CD4-positive, alpha-beta memory T cell (primary cell): ENCODE measurements at regions not wholly inside any gene's neighbourhood (a gene's known extent, or its start where the extent isn't known, plus 50 kb on each side); places are given as distances from the start of the nearest gene placed in this dataset.
A peak's percentile ranks its signal among the peaks of the same experiment; 100 is the strongest.

Experiments
- CTCF ChIA-PET: fragments of 350-600 bp; sonication (Branson Sonifier 250); formaldehyde crosslinking; loops from one replicate; lab custom pipeline; 2021; ENCODE audit warnings: inconsistent platforms; ENCODE audit not compliant: partially characterized antibody; lab: Charles Lee
- POLR2A ChIA-PET: fragments of 350-600 bp; sonication (Branson Sonifier 250); formaldehyde crosslinking; loops from one replicate; lab custom pipeline; 2021; ENCODE audit not compliant: partially characterized antibody; lab: Charles Lee
- DNase-seq, 5 donors: peaks; one replicate each; pipeline versions ENCODE4 v3.0.0 to v3.0.0-alpha.2; 2020 to 2022; ENCODE audit warnings: mixed read lengths in 1 of 5
- H3K27ac ChIP-seq: one replicate; pipeline ENCODE4 v1.7.0; 2013; ENCODE audit warnings: low read depth, low read length
- H3K27me3 ChIP-seq: 2 replicates; pipeline ENCODE4 v1.7.0; 2013; ENCODE audit warnings: mild to moderate bottlenecking, low read length, moderate library complexity; ENCODE audit not compliant: insufficient read depth
- H3K36me3 ChIP-seq: 2 replicates; pipeline ENCODE4 v1.7.0; 2013; ENCODE audit warnings: mild to moderate bottlenecking, low read length, moderate library complexity; ENCODE audit not compliant: insufficient read depth
- H3K4me1 ChIP-seq: 2 replicates; pipeline ENCODE4 v1.7.0; 2013; ENCODE audit warnings: mild to moderate bottlenecking, low read length, moderate library complexity; ENCODE audit not compliant: insufficient read depth
- H3K4me3 ChIP-seq, 2 donors: one replicate each; pipeline ENCODE4 v1.7.0; 2013; ENCODE audit warnings: low read length in 2 of 2, mild to moderate bottlenecking in 1 of 2
- H3K9me3 ChIP-seq, 2 donors: one replicate each; pipeline ENCODE4 v1.7.0; 2013; ENCODE audit warnings: low read length in 2 of 2, control low read depth in 1 of 2; ENCODE audit not compliant: control insufficient read depth in 1 of 2
- H3K27ac Mint-ChIP-seq, 7 donors: one replicate each; pipeline ENCODE4 v1.8.0; 2020 to 2021; ENCODE audit warnings: mixed read lengths in 7 of 7, mild to moderate bottlenecking in 6 of 7, inconsistent platforms in 3 of 7, moderate library complexity in 3 of 7
- H3K27me3 Mint-ChIP-seq, 2 donors: one replicate each; pipeline ENCODE4 v1.8.0; 2020 to 2021; ENCODE audit warnings: mixed read lengths in 2 of 2
- H3K36me3 Mint-ChIP-seq, 2 donors: one replicate each; pipeline ENCODE4 v1.8.0; 2020 to 2021; ENCODE audit warnings: mixed read lengths in 2 of 2, inconsistent platforms in 1 of 2, mild to moderate bottlenecking in 1 of 2
- H3K4me1 Mint-ChIP-seq, 4 donors: one replicate each; pipeline ENCODE4 v1.8.0; 2020 to 2021; ENCODE audit warnings: mixed read lengths in 4 of 4, mild to moderate bottlenecking in 1 of 4
- H3K4me3 Mint-ChIP-seq, 8 donors: one replicate each; pipeline ENCODE4 v1.8.0; 2020 to 2021; ENCODE audit warnings: mixed read lengths in 8 of 8, mild to moderate bottlenecking in 7 of 8, moderate library complexity in 6 of 8, inconsistent platforms in 3 of 8
- H3K9me3 Mint-ChIP-seq, 8 donors: one replicate each; pipeline ENCODE4 v1.8.0; 2020 to 2021; ENCODE audit warnings: mixed read lengths in 8 of 8, mild to moderate bottlenecking in 5 of 8, inconsistent platforms in 3 of 8, moderate library complexity in 1 of 8
- intact Hi-C: fragments of 100-400 bp; cut with micrococcal nuclease; formaldehyde crosslinking; loops from one replicate; pipeline ENCODE4 v1.15.1; 2023

GRCh38 chr15:70286113-70286806, 188.5 kb upstream of the TLE3 start:
- Mint-ChIP-seq H3K27ac (no peak overlapping the region), H3K36me3 (no peaks in the 10 kb centered on the region), H3K4me3 (no peak overlapping the region), H3K9me3 (no peaks in the 10 kb centered on the region), H3K4me1 (peaks cover 2 to 7% (median 5%) of the 10 kb centered on the region in 4 donors), H3K27me3 (peaks cover 0 to 3% of the 10 kb centered on the region in 2 donors)
- Histone ChIP-seq H3K4me3 (no peak overlapping the region), H3K27ac (no peak overlapping the region), H3K36me3 (no peaks in the 10 kb centered on the region), H3K27me3 (no peaks in the 10 kb centered on the region), H3K4me1 (no peaks in the 10 kb centered on the region), H3K9me3 (no peaks in the 10 kb centered on the region)
- ChIA-PET POLR2A (interaction anchor here (0.6 kb wide), 1 partner anchor 726 kb away, joined by 5 read pairs; no protein-coding TSS in a partner anchor), CTCF (no interaction called here)
- intact Hi-C loops, result no loop called here
- no peak for DNase-seq

GRCh38 chr15:70284438-70285214, 186.9 kb upstream of the TLE3 start:
- no peak overlapping the region for H3K4me3 Mint-ChIP-seq
- intact Hi-C loops, result no loop called here
- Histone ChIP-seq H3K9me3 (no peaks in the 10 kb centered on the region), H3K4me1 (no peaks in the 10 kb centered on the region), H3K27ac (no peak overlapping the region), H3K4me3 (no peak overlapping the region), H3K36me3 (no peaks in the 10 kb centered on the region), H3K27me3 (no peaks in the 10 kb centered on the region)
- peak overlapping the region in 2 of 7 donors; percentile 55 to 57 for H3K27ac Mint-ChIP-seq
- H3K36me3 Mint-ChIP-seq, result no peaks in the 10 kb centered on the region
- peaks cover 0 to 3% of the 10 kb centered on the region in 2 donors for H3K27me3 Mint-ChIP-seq
- ChIA-PET CTCF (no interaction called here), POLR2A (no interaction called here)
- peaks cover 2 to 7% (median 5%) of the 10 kb centered on the region in 4 donors for H3K4me1 Mint-ChIP-seq
- DNase-seq, result no peak
- no peaks in the 10 kb centered on the region for H3K9me3 Mint-ChIP-seq

GRCh38 chr15:70283511-70283910, 185.8 kb upstream of the TLE3 start:
- Histone ChIP-seq H3K27ac (no peak overlapping the region), H3K4me3 (no peak overlapping the region), H3K27me3 (no peaks in the 10 kb centered on the region), H3K4me1 (no peaks in the 10 kb centered on the region), H3K36me3 (no peaks in the 10 kb centered on the region), H3K9me3 (no peaks in the 10 kb centered on the region)
- Mint-ChIP-seq H3K36me3 (no peaks in the 10 kb centered on the region), H3K9me3 (no peaks in the 10 kb centered on the region), H3K27ac (no peak overlapping the region), H3K4me3 (no peak overlapping the region), H3K4me1 (peaks cover 2 to 7% (median 5%) of the 10 kb centered on the region in 4 donors), H3K27me3 (peaks cover 0 to 3% of the 10 kb centered on the region in 2 donors)
- intact Hi-C loops, result no loop called here
- CTCF ChIA-PET, result no interaction called here
- no peak for DNase-seq
- POLR2A ChIA-PET, result no interaction called here

- Histone ChIP-seq H3K27me3 (no peaks in the 10 kb centered on the region), H3K27ac (no peak overlapping the region), H3K4me3 (no peak overlapping the region), H3K36me3 (no peaks in the 10 kb centered on the region), H3K9me3 (no peaks in the 10 kb centered on the region), H3K4me1 (no peaks in the 10 kb centered on the region)
- Mint-ChIP-seq H3K4me1 (peaks cover 2 to 7% (median 5%) of the 10 kb centered on the region in 4 donors), H3K27me3 (peaks cover 0 to 4% of the 10 kb centered on the region in 2 donors), H3K9me3 (no peaks in the 10 kb centered on the region), H3K36me3 (no peaks in the 10 kb centered on the region), H3K4me3 (no peak overlapping the region), H3K27ac (no peak overlapping the region)
- CTCF ChIA-PET, result no interaction called here
- no peak for DNase-seq
- intact Hi-C loops, result no loop called here
- POLR2A ChIA-PET, result no interaction called here
Measured at GRCh38 chr15:70281811-70282307, 184.1 kb upstream of the TLE3 start.

GRCh38 chr15:70281261-70281810, 183.6 kb upstream of the TLE3 start:
- H3K9me3 Mint-ChIP-seq, result no peaks in the 10 kb centered on the region
- DNase-seq, result no peak
- intact Hi-C loops, result no loop called here

GRCh38 chr15:70280781-70281180, 183.1 kb upstream of the TLE3 start:
- no peak overlapping the region for H3K4me3 Mint-ChIP-seq
- POLR2A ChIA-PET, result no interaction called here
- DNase-seq, result no peak

More at GRCh38 chr15:70281261-70281810, 183.6 kb upstream of the TLE3 start:
- Histone ChIP-seq H3K27ac (no peak overlapping the region), H3K4me1 (no peaks in the 10 kb centered on the region), H3K27me3 (no peaks in the 10 kb centered on the region), H3K4me3 (no peak overlapping the region), H3K9me3 (no peaks in the 10 kb centered on the region), H3K36me3 (no peaks in the 10 kb centered on the region)
- Mint-ChIP-seq H3K27ac (no peak overlapping the region), H3K4me1 (peaks cover 2 to 7% (median 5%) of the 10 kb centered on the region in 4 donors), H3K27me3 (peaks cover 0 to 4% of the 10 kb centered on the region in 2 donors), H3K36me3 (no peaks in the 10 kb centered on the region), H3K4me3 (no peak overlapping the region)
- ChIA-PET POLR2A (no interaction called here), CTCF (no interaction called here)

GRCh38 chr15:70279096-70279495, 181.4 kb upstream of the TLE3 start:
- CTCF ChIA-PET, result no interaction called here
- no peak overlapping the region for H3K27ac Mint-ChIP-seq
- intact Hi-C loops, result no loop called here
- peaks cover 0 to 4% of the 10 kb centered on the region in 2 donors for H3K27me3 Mint-ChIP-seq
- no peak overlapping the region for H3K4me3 ChIP-seq
- H3K36me3 ChIP-seq, result no peaks in the 10 kb centered on the region
- no peaks in the 10 kb centered on the region for H3K36me3 Mint-ChIP-seq
- H3K9me3 Mint-ChIP-seq, result no peaks in the 10 kb centered on the region
- no peaks in the 10 kb centered on the region for H3K27me3 ChIP-seq
- no peaks in the 10 kb centered on the region for H3K4me1 Mint-ChIP-seq
- POLR2A ChIA-PET, result no interaction called here
- no peak overlapping the region for H3K27ac ChIP-seq
- DNase-seq, result no peak
- no peak overlapping the region for H3K4me3 Mint-ChIP-seq
- no peaks in the 10 kb centered on the region for H3K4me1 ChIP-seq
- H3K9me3 ChIP-seq, result no peaks in the 10 kb centered on the region

More at GRCh38 chr15:70280781-70281180, 183.1 kb upstream of the TLE3 start:
- Histone ChIP-seq H3K36me3 (no peaks in the 10 kb centered on the region), H3K9me3 (no peaks in the 10 kb centered on the region), H3K4me1 (no peaks in the 10 kb centered on the region), H3K27ac (no peak overlapping the region), H3K27me3 (no peaks in the 10 kb centered on the region), H3K4me3 (no peak overlapping the region)
- CTCF ChIA-PET, result no interaction called here
- intact Hi-C loops, result no loop called here
- no peak overlapping the region for H3K27ac Mint-ChIP-seq
- H3K4me1 Mint-ChIP-seq, result peaks cover 2 to 7% (median 5%) of the 10 kb centered on the region in 4 donors
- H3K9me3 Mint-ChIP-seq, result no peaks in the 10 kb centered on the region
- H3K36me3 Mint-ChIP-seq, result no peaks in the 10 kb centered on the region
- H3K27me3 Mint-ChIP-seq, result peaks cover 0 to 4% of the 10 kb centered on the region in 2 donors
